GM12878 (cell line): ENCODE measurements at regions not wholly inside any gene's neighbourhood (a gene's known extent, or its start where the extent isn't known, plus 50 kb on each side); places are given as distances from the start of the nearest gene placed in this dataset.

Experiments
- ATAC-seq: fragments of 200-7000 bp; cut with Tn5 transposase; 3 replicates; pipeline ENCODE4 v1.9.1; 2020; ENCODE audit warnings: mild to moderate bottlenecking, moderate library complexity
- BruUV-seq: library from RNA; stranded (reverse); fragments of 400-500 nt; replicated peaks from 2 replicates; lab custom pipeline; 2021; lab: Mats Ljungman, UMichigan
- CTCF ChIA-PET: fragments of 300-600 bp; sonication (Branson Sonifier 250); formaldehyde crosslinking; extraction: SDS; loops from one replicate; lab custom pipeline; 2021; ENCODE audit warnings: inconsistent platforms; lab: Yijun Ruan, JAX
- POLR2A ChIA-PET: fragments of 350-600 bp; formaldehyde crosslinking; extraction: SDS; loops from one replicate; lab custom pipeline; 2021; ENCODE audit warnings: inconsistent platforms; lab: Charles Lee
- RAD21 ChIA-PET: fragments of 300-600 bp; sonication (Branson Sonifier 250); formaldehyde crosslinking; loops from one replicate; lab custom pipeline; 2023; ENCODE audit warnings: antibody characterized with exemption; ENCODE audit not compliant: unreplicated experiment; lab: Charles Lee
- SMC1A ChIA-PET: fragments of 300-600 bp; sonication (Branson Sonifier 250); formaldehyde crosslinking; loops from one replicate; lab custom pipeline; 2023; ENCODE audit not compliant: unreplicated experiment, uncharacterized antibody; lab: Charles Lee
- DNase-seq: peaks from one replicate; pipeline ENCODE4 v3.0.0-alpha.2; 2011; ENCODE audit warnings: low read depth, low spot score
- FAIRE-seq: peaks from 3 replicates; lab custom pipeline; 2011; peaks lifted over from hg19 to GRCh38; lab: Jason Lieb, UNC
- H2AFZ ChIP-seq: 2 replicates; pipeline ENCODE4 v1.6.0; 2011; ENCODE audit warnings: low read depth, low read length, control low read depth; ENCODE audit not compliant: control insufficient read depth
- H3K27ac ChIP-seq: 2 replicates; pipeline ENCODE4 v1.5.1; 2011; ENCODE audit warnings: control low read depth; ENCODE audit not compliant: control insufficient read depth, insufficient read depth
- H3K27me3 ChIP-seq, 2 experiments: replicated peaks in 1 of 2; 2 replicates each; pipeline versions ENCODE4 v1.6.0 to v1.6.1; 2011; ENCODE audit warnings: low read length in 1 of 2; ENCODE audit not compliant: control insufficient read depth in 2 of 2, insufficient read depth in 2 of 2
- H3K36me3 ChIP-seq, 2 experiments: 2 replicates each; pipeline ENCODE4 v1.5.1; 2011; ENCODE audit warnings: low read length in 1 of 2; ENCODE audit not compliant: control insufficient read depth in 2 of 2, insufficient read depth in 2 of 2
- H3K4me1 ChIP-seq: 2 replicates; pipeline ENCODE4 v1.6.1; 2011; ENCODE audit warnings: mild to moderate bottlenecking, low read length, moderate library complexity, mixed read lengths; ENCODE audit not compliant: control insufficient read depth, insufficient read depth
- H3K4me2 ChIP-seq: 2 replicates; pipeline ENCODE4 v1.6.0; 2011; ENCODE audit warnings: control low read depth; ENCODE audit not compliant: control insufficient read depth, insufficient read depth
- H3K4me3 ChIP-seq: fragments of 200-600 bp; sonication (generic); 2 replicates; pipeline ENCODE4 v1.5.1; 2016
- H3K79me2 ChIP-seq: 2 replicates; pipeline ENCODE4 v1.6.0; 2011; ENCODE audit warnings: low read length; ENCODE audit not compliant: control insufficient read depth, insufficient read depth
- H3K9ac ChIP-seq: 2 replicates; pipeline ENCODE4 v1.8.0; 2011; ENCODE audit warnings: low read length, control low read depth, mixed read lengths; ENCODE audit not compliant: control insufficient read depth, insufficient read depth
- H3K9me3 ChIP-seq: replicated peaks from 3 replicates; pipeline ENCODE4 v1.5.1; 2011; ENCODE audit warnings: mild to moderate bottlenecking, low read length; ENCODE audit not compliant: control insufficient read depth, insufficient read depth
- H4K20me1 ChIP-seq: 2 replicates; pipeline ENCODE4 v1.6.0; 2011; ENCODE audit not compliant: control insufficient read depth, insufficient read depth
- ATF7 ChIP-seq: fragments of 450-650 bp; IDR thresholded peaks from 2 replicates; pipeline ENCODE4 v1.6.1; 2016; ENCODE audit warnings: low read depth, mild to moderate bottlenecking
- DPF2 ChIP-seq: fragments of 450-650 bp; IDR thresholded peaks from 2 replicates; pipeline ENCODE4 v1.6.1; 2017; ENCODE audit warnings: mild to moderate bottlenecking
- E2F4 ChIP-seq: IDR thresholded peaks from 2 replicates; pipeline ENCODE4 v1.6.1; 2012; ENCODE audit warnings: low read depth, low read length, improper control_type of control experiment
- GABPA ChIP-seq: IDR thresholded peaks from 2 replicates; pipeline ENCODE4 v1.6.1; 2014; ENCODE audit warnings: antibody characterized with exemption, low read depth, mild to moderate bottlenecking, inconsistent platforms
- HDAC2 ChIP-seq: fragments of 200-600 bp; sonication (generic); IDR thresholded peaks from 2 replicates; pipeline ENCODE4 v1.6.1; 2017
- IRF5 ChIP-seq: fragments of 450-650 bp; IDR thresholded peaks from 2 replicates; pipeline ENCODE4 v1.6.1; 2017; ENCODE audit warnings: borderline replicate concordance
- JUND ChIP-seq: IDR thresholded peaks from 2 replicates; pipeline ENCODE4 v1.6.1; 2012; ENCODE audit warnings: low read depth, mild to moderate bottlenecking, low read length, improper control_type of control experiment, moderate library complexity
- NFYB ChIP-seq: IDR thresholded peaks from 2 replicates; pipeline ENCODE4 v1.6.1; 2011; ENCODE audit warnings: low read depth, mild to moderate bottlenecking, low read length, improper control_type of control experiment, moderate library complexity; ENCODE audit not compliant: insufficient read depth
- PAX5 ChIP-seq: IDR thresholded peaks from 2 replicates; pipeline ENCODE4 v1.6.1; 2011; ENCODE audit warnings: low read depth, low read length, borderline replicate concordance
- POU2F2 ChIP-seq: IDR thresholded peaks from 3 replicates; pipeline ENCODE4 v1.6.1; 2011; ENCODE audit warnings: low read depth, mild to moderate bottlenecking, low read length, borderline replicate concordance
- SIX5 ChIP-seq: IDR thresholded peaks from 2 replicates; pipeline ENCODE4 v1.6.1; 2011; ENCODE audit warnings: mild to moderate bottlenecking, low read depth, low read length, moderate library complexity; ENCODE audit not compliant: severe bottlenecking
- SKIL ChIP-seq: fragments of 450-650 bp; IDR thresholded peaks from 2 replicates; pipeline ENCODE4 v1.6.1; 2017; ENCODE audit warnings: mild to moderate bottlenecking, low read depth, inconsistent platforms; ENCODE audit not compliant: poor library complexity, severe bottlenecking
- SUPT20H ChIP-seq: IDR thresholded peaks from 2 replicates; pipeline ENCODE4 v1.6.1; 2011; ENCODE audit warnings: low read depth, mild to moderate bottlenecking, low read length, moderate library complexity, borderline replicate concordance; ENCODE audit not compliant: control insufficient read depth
- TCF7 ChIP-seq: IDR thresholded peaks from 2 replicates; pipeline ENCODE4 v1.6.1; 2014; ENCODE audit warnings: antibody characterized with exemption, borderline replicate concordance
- YY1 ChIP-seq: IDR thresholded peaks from 2 replicates; pipeline ENCODE4 v1.6.1; 2011; ENCODE audit warnings: low read depth, mild to moderate bottlenecking, low read length
- ZBED1 ChIP-seq: IDR thresholded peaks from 2 replicates; pipeline ENCODE4 v1.6.1; 2016; ENCODE audit warnings: borderline replicate concordance
- ZNF24 ChIP-seq: fragments of 450-650 bp; IDR thresholded peaks from 2 replicates; pipeline ENCODE4 v1.6.1; 2017; ENCODE audit warnings: antibody characterized with exemption, mild to moderate bottlenecking
- ZSCAN29 ChIP-seq: fragments of 450-650 bp; IDR thresholded peaks from 2 replicates; pipeline ENCODE4 v1.6.1; 2017; ENCODE audit warnings: mild to moderate bottlenecking, moderate library complexity
- ZZZ3 ChIP-seq: IDR thresholded peaks from 2 replicates; pipeline ENCODE4 v1.6.1; 2011; ENCODE audit warnings: low read depth; ENCODE audit not compliant: control insufficient read depth, insufficient read length
- WGBS: methylation state at CpG from one replicate; pipeline ENCODE4 v1.1.6; 2016; ENCODE audit warnings: low lambda C conversion rate; ENCODE audit not compliant: insufficient replicate concordance, insufficient coverage; ENCODE audit errors: missing lambda C conversion rate; 5-methylcytosine and 5-hydroxymethylcytosine counted together
- in situ Hi-C: fragments of 300-500 bp; cut with MboI; formaldehyde crosslinking; loops from 9 replicates; pipeline ENCODE4 v1.14.3; 2018; ENCODE audit warnings: mixed read lengths
- intact Hi-C: fragments of 100-400 bp; cut with micrococcal nuclease; formaldehyde crosslinking; loops from one replicate; pipeline ENCODE4 v1.14.2; 2022; ENCODE audit not compliant: unreplicated experiment

GRCh38 chr3:135812057-135812456, 153.5 kb upstream of the PPP2R3A start:
- no peak for FAIRE-seq
- ChIA-PET POLR2A (no interaction called here), CTCF (no interaction called here), RAD21 (no interaction called here), SMC1A (no interaction called here)
- Histone ChIP-seq H4K20me1 (no peaks in the 10 kb centered on the region), H3K9ac (no peak overlapping the region), H2AFZ (no peak overlapping the region), H3K36me3 (no peaks in the 10 kb centered on the region), H3K9me3 (no peaks in the 10 kb centered on the region), H3K4me1 (no peaks in the 10 kb centered on the region), H3K79me2 (no peaks in the 10 kb centered on the region), H3K4me3 (no peak overlapping the region), H3K4me2 (no peak overlapping the region), H3K27ac (no peak overlapping the region), H3K27me3 (no peaks in the 10 kb centered on the region; a peak in 1 of 4 replicates)
- no TSS peak for BruUV-seq
- intact Hi-C loops (no loop called here), in situ Hi-C loops (no loop called here)
- no peak for DNase-seq
- ATAC-seq, result no peak
- WGBS, result 15% methylated on average over 7 of the region's 7 CpGs
- no peak for TF ChIP-seq IRF5
- TF ChIP-seq POU2F2, result no peak
- TF ChIP-seq YY1, result no peak
- no peak for TF ChIP-seq DPF2
- no peak for TF ChIP-seq ATF7
- no peak for TF ChIP-seq JUND
- no peak for TF ChIP-seq ZNF24
- no peak for TF ChIP-seq TCF7
- no peak for TF ChIP-seq SKIL
- no peak for TF ChIP-seq HDAC2
- no peak for TF ChIP-seq PAX5
- TF ChIP-seq SIX5, result no peak
- TF ChIP-seq NFYB, result no peak
- no peak for TF ChIP-seq GABPA
- TF ChIP-seq ZSCAN29, result no peak
- TF ChIP-seq ZZZ3, result no peak
- no peak for TF ChIP-seq SUPT20H
- no peak for TF ChIP-seq ZBED1
- TF ChIP-seq E2F4, result no peak
